ENCODE measurements at regions not wholly inside any gene's neighbourhood (a gene's known extent, or its start where the extent isn't known, plus 50 kb on each side); places are given as distances from the start of the nearest gene placed in this dataset.
A peak's percentile ranks its signal among the peaks of the same experiment; 100 is the strongest.

DNA sequence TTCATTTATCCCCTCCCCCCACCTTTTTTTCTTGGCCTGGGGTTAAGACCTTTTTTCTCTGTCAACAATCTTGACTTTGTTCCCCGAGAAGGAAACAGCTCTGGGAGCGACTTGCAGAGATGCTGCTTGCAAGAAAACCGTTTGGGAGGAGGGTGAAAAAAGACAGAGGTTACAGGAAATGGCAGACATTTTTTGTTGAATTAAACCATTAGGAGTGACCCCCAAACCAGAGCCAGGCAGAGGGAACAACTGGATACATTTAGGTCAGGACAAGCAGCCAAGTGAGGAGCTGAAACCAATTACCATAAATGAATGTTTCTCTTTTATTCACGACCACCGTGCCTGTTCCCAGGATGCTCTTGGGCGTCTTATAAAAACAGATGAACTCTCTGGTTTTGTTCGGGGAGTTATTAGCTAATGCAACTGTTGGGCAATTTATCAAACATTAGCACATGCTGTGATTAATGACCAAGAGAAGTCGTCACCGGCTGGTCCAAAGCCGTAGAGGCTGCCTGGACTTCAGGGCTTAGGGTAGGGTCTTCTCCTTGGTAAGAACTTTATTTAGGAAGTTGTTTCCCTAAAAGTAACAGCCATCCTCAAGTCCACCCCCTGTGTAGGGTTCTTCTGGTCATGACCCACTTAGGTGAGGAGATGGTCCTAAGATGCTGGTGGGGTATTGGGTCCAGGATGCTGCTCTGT, 141.0 kb downstream of the FOXD2 start:
- TF ChIP-seq, protein P1, sequence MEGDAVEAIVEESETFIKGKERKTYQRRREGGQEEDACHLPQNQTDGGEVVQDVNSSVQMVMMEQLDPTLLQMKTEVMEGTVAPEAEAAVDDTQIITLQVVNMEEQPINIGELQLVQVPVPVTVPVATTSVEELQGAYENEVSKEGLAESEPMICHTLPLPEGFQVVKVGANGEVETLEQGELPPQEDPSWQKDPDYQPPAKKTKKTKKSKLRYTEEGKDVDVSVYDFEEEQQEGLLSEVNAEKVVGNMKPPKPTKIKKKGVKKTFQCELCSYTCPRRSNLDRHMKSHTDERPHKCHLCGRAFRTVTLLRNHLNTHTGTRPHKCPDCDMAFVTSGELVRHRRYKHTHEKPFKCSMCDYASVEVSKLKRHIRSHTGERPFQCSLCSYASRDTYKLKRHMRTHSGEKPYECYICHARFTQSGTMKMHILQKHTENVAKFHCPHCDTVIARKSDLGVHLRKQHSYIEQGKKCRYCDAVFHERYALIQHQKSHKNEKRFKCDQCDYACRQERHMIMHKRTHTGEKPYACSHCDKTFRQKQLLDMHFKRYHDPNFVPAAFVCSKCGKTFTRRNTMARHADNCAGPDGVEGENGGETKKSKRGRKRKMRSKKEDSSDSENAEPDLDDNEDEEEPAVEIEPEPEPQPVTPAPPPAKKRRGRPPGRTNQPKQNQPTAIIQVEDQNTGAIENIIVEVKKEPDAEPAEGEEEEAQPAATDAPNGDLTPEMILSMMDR (IDR thresholded peaks at IDR 0.05; ENCODE audit: insufficient read depth, low read depth, low read length, missing control alignments), result no peak
- no peak for DNase-seq (ENCODE audit: low read depth)
- no peak overlapping the region for H3K4me3 ChIP-seq (ENCODE audit: low read length)

DNA sequence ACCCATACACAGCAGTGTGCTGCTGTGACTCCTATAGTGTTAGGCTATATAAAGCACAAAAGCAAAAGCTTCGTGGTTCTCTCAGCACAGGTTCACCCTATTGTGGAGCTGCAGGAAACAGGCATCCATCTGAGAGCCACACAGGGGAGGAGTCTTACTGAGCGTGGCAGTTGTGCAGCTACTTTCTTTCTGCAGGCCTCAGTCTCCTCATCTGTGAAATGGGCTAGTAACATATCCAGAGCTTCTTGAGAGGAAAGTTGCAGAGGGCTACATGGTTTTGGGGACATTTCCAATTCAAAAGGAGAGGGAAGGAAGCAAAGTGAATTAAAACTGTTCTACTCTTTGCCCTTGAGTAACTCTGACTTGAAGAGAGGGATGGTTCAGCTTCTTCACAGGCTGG, 142.0 kb downstream of the FOXD2 start:
- no peak for DNase-seq (ENCODE audit: low read depth)
- no peak overlapping the region for H3K4me3 ChIP-seq (ENCODE audit: low read length)
- TF ChIP-seq, protein P1 (IDR thresholded peaks at IDR 0.05; ENCODE audit: insufficient read depth, low read depth, low read length, missing control alignments), result no peak

DNA sequence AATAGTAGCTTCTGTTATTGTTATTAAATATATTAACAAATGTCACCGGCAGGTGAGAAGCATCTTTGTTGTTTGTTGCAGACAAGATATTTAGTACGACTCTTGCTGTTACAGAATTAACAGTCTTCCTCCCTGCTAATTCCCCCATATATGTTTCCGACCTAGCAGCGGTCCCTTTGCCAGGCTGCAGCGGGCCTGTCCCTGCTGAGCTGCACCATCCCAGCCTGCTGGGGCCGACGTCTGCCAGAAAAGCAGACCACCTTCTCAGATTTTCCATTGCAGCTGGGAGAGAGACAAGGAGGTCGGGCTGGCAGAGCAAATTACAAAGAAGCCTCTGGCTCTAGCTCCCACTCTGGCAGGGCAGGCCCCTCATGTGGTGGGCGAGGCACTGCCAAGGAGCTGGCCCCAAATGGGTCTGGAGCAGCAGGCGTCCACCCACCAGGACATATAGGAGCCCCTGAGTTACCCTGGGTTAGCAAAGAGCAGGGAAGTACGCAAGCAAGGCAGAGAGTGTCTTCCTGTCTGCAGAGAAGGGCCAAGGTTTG, 142.7 kb downstream of the FOXD2 start:
- no peak for DNase-seq (ENCODE audit: low read depth)
- TF ChIP-seq, protein P1 (IDR thresholded peaks at IDR 0.05; ENCODE audit: insufficient read depth, low read depth, low read length, missing control alignments), result no peak
- no peak overlapping the region for H3K4me3 ChIP-seq (ENCODE audit: low read length)

DNA sequence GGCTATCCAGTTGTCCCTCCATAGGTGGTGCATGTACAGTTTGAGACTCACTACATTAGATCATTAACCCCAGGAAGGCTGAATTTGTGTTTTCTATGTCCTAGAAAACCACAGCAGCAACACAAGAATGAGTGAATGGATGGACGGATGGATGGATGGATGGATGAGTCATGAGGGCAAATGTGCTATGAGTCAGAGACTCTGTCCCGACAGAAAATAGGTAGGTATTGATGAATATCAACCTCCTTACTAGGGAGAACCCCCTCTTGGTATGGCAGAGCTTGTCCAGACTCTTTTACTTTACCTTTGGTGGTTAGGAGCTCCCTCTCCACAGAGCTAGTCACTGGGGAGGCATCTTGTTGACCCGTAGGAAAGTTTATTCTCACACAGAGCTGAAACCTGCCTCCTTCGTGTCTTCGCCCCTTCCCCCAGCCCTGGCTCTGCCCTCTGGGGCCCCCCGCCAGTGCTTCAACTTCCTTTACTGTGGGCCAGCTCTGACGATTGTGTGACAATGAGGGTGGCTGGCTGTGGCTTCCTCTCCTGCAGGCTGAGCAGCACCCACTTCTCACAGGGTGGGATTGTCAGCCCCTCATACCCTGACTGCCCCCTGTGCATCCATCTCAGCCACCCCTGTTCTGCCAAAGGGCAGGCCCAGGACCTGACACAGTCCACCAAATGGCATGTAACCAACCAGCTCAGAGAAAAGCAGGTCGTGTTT, 145.2 kb downstream of the FOXD2 start:
- TF ChIP-seq, protein P1 (IDR thresholded peaks at IDR 0.05; ENCODE audit: insufficient read depth, low read depth, low read length, missing control alignments), result no peak
- peak; percentile 25 for DNase-seq (ENCODE audit: low read depth)
- H3K4me3 ChIP-seq (ENCODE audit: low read length), result no peak overlapping the region

DNA sequence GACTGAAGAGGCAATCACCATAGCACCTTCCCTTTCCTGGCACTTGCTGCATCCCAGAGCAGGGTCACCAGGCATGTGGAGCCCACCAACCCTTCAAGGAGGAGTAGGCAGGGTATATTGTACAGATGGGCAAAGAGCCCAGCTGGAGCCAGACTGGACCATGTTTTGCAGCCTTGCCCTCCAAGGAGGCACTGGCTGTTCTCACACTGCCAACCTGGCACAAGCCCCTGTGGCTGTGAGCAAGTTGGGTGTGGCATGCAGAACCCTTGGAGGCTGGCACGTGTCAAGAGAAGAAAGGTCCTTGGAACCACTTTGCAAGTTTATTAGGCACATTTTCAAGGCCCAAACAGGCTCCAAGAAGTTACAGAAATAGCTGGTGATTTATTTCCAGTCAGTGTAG, 146.4 kb downstream of the FOXD2 start:
- TF ChIP-seq, protein P1 (IDR thresholded peaks at IDR 0.05; ENCODE audit: insufficient read depth, low read depth, low read length, missing control alignments), result no peak
- no peak overlapping the region for H3K4me3 ChIP-seq (ENCODE audit: low read length)
- DNase-seq (ENCODE audit: low read depth), result no peak

DNA sequence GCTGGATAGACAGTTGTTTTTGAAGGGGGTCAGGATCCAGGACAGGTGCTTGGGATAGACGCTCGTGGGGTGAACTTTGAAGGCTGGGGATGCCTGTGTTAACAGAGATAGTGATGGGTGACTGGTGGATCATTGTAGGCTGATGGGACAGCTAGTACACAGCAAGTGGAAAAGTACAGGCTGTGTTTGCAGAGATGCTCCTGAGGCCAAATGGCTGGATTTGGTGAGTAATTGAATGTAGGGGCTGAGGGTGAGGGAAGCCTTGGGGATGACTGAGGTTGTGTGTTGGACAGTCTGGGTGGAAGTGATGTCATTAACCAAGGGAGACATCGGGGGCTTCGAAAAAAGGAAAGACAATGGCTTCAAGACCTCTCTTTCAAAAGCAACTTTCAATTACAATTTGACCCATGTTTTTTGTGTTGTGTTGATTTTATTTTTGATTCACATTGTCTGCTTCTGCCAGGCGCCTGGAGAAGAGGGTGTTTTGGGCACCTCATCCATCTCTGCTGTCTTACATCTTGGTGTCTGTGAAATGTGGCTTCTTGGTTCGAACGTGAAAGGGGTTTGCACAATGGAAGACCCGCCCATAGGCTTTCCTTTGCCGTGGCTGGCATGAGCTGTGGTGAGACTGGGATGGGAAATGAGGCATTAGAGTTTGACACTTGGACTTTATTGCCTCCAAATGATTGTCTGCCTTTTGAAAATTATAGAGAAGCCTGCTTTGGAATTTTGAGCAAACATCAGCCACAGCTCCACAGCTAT, 147.5 kb downstream of the FOXD2 start:
- no peak for DNase-seq (ENCODE audit: low read depth)
- TF ChIP-seq, protein P1 (IDR thresholded peaks at IDR 0.05; ENCODE audit: insufficient read depth, low read depth, low read length, missing control alignments), result no peak
- H3K4me3 ChIP-seq (ENCODE audit: low read length), result no peak overlapping the region

Measured in epithelial cell of esophagus (primary cell).